Suppressor macrophage treated with lipopolysaccharide for 4 hours (primary cell): ENCODE measurements at regions not wholly inside any gene's neighbourhood (a gene's known extent, or its start where the extent isn't known, plus 50 kb on each side); places are given as distances from the start of the nearest gene placed in this dataset.
"Not testable (repeated sequence)": the region's sequence is repeated elsewhere in the genome, so short reads cannot be mapped to it uniquely, and the experiment has no call there.

Source experiments
- DNase-seq: peaks from one replicate; pipeline ENCODE4 v3.0.0-alpha.2; 2020

DNA sequence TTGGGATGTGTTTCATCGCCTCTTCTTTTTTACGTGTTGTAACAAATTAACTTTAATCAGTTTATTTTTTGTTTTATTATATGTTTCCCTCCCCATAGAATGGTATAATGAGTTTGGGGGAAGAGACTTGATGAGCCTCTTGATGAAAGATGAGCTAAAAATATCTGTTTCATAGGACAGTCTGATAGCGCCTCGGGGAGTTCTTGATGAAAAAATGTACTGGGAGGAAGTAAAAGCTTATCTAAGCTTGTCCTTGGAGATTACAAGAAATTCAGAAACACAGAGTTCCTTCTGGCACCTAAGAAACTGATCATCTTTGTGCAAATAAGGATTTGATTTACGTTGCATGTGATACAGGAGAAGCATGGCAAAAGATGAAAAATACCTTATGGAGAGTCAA is 350.2 kb upstream of the CDH8 start:
- DNase-seq, result no peak

DNA sequence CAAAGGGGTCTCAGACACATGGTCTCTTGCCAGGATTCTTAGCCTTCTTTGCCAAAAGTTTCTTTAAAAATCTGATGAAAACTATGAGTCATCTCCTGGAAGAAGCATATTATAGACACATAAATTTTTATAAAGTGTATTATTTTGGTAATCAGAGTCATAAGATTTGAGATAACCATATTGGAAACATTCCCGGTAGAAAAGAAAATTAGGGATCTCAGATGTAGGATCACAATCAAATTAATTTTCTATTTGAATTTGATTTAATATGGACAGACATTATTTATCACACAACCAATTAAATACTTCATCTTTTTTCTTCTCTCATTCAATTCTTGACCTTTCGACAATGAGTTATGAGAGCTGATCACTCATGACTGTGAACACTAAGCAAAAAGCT is 347.7 kb upstream of the CDH8 start:
- DNase-seq, result no peak

DNA sequence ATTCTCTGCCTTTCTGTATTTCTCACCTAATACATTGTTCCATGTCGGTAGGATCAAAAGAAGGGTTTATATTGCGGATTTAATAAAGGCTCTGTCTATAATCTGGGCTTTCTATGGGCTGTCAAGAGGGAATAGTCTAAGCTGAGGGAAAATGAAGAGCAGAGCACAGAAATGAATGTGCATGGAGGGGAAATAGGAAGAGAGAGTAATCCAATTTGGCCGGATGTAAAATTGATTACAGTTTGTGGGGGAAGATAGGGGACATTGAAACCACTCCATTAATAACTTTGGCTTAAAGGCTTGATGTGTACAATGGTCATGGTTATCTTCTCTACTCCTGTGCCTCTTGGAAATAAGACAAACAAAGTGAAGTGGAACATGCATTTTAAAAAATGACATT is 334.2 kb upstream of the CDH8 start:
- no peak for DNase-seq

DNA sequence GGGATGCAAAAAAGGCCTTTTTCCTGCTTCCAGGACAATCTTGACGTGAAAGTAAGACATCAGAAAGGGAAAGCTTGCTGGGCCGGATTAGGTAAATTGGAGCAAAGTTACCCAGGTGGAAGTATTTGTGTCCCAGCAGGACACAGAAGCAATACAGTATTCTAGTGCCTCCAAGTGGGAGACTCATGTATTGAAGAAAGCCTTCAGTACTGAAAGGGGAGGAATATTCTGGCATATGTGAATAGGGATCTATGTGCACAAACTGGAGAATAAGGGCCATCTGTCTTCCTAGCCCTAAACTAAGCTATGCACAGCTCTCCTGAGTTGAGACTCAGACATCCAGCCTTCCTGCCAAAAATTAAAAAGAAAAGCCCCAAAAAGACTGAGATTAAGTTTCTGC is 327.3 kb upstream of the CDH8 start:
- DNase-seq, result no peak

DNA sequence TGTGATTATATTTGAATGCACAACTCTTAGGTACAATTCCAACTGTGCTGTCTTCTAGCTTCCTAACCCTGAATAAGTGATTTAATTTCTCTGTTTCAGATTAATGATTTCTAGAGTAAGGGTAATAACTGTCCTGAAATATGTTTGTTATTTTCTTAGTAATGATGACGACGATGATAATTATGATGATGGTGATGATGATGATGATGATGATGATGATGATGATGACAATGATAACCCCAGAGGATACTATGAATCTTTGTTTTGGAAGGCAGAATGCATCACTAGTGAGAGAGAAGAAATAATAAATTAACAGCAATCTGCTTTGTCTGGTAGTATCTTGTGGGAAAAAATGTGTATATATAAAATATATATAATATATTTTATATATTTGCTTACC is 317.1 kb upstream of the CDH8 start:
- no peak for DNase-seq

DNA sequence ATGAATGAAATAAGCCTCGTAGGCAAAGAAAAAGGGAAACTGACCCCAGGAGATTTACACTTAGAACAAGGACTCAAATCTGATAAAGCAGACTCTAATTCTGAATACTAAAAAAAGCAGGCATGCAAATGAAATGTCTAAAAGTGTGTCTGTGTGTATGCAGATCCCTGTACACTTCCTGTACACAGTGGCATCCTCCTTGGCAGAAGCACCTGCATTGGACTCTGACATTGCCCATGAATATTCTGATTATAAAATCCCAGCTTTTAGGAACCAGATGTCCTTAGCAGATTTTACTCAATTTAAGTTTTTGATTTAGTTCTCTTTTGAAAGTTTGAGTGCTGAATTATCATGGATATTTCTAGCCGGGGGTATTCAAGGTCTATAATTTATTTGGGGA is 306.0 kb upstream of the CDH8 start:
- DNase-seq, result no peak

DNA sequence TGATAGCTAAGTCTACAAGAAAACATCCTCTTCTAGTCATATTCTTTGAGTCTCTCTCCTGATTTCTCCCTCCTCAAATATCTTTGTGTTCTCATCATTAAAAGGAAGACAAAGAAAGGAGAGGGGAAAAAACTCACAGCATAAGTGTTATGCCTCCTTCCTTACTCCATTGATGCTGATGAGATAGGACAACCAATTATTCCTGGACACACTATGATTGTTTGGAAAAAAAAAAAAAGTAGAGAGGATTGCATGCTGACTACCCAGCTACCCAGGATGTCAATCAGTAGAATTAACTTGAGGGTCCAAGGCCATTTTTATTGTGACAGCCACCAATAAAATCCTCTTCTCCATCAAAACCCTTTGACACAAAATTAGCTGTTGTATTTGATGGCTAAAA is 299.1 kb upstream of the CDH8 start:
- no peak for DNase-seq

DNA sequence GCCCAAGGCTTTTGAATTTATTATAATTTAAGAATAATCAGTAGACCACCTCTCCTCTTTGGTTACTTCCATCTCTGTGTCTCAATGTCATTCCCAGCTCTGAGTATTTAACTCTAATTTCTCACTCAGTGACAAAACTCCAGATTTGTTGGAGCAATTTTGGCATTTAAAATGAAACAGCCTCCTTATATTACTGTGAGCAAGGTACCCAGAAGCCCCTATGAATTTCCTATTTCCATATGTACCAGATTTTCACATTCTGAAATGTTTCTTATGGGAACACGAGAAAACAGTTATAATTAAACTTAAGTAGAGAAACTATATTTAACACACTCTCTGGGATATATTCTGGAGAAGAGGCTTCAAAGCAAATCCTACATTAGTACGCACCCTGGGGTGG is 285.4 kb upstream of the CDH8 start:
- no peak for DNase-seq

DNA sequence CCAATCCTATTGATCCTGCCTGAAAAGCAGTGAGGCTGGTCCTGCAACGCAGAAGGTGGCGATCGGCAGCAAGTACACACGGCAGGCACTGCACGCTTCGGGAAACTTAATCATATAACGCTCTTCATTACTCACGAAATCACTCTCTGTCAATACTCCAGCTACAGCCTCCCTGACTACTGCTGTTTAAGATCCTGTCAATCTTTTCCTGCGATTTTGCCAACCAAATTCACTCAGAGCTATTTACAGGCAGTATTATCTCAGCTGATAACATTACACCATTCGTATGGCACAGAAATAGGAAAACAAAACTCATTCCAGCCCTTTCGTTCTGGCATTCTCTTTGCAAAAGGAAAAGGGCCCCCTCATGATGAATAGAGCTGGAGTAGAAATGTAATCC is 262.4 kb upstream of the CDH8 start:
- DNase-seq, result no peak

DNA sequence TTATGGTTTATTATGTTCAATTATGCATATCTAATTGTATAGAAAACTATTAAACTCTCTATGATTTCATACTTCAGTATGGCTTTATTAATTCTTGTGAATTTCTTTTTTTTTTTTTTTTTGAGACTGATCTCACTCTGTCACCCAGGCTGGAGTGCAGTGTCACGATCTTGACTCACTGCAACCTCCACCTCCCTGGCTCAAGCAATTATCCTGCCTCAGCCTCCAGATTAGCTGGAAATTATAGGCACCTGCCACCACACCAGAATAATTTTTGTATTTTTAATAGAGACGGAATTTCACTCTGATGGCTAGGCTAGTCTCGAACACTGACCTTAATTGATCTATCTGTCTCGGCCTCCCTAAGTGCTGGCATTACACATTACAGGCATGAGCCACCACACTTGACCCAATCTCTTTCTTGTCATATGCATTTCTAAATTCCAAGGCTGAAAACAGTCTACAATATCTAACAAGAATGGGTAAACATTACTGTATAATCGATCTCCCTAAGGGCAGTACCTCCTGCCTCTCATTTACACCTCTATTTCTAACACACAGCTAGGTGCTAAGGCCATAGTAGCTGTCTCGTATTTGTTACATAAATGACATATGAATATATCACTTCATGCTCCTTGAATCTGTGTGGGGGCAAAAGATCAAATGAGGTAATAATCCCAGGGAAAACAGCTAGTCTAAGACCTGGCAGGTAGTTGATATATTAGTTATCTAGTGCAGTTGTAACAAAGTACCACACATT is 258.2 kb upstream of the CDH8 start:
- no peak for DNase-seq

DNA sequence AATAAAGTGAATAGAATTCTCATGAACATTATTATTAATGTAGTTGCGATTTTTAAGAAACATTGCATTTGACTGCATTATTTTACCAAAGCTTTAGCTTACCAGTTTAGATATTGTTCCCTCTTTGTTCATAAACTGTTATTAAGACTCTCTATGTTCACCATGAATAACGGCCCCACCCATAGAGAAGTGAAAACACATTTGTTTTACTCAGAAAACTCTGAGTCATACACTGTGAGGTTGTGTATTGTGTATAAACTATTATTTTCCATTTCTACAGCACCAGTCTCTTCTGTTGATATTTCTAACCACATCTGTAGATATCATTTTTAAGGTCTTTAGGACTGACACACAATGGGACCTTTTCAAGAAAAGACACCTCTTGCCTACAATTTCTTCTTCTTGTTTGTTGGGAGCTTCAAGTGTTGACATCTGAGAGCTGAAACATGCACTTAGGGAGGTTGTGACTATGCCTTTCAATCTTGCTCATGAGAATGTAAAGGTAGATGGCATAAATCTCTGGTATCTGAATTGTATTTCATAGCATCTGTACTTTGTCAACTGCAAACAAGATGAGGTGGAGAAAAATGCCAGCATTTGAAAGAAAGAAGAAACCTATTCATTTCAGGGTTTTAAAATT is 252.9 kb upstream of the CDH8 start:
- no peak for DNase-seq

DNA sequence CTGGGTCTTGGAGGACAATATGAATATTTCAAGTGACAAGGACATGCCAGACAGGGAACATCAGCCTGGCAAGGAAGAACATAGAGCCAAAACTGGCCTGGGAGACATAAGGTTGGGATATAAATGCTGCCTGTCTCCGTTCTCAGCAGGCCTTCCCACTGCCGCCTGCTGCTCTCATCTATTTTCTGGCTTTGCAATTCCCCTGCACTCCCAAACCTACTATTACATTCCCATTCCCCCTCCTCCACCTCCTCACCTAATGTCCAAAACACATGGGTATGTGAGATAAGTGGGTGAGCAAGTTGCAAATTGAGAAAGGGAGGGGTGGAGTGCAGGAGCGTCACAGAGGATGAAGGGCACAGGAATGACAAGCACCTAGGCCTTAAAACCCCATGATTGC is 244.3 kb upstream of the CDH8 start:
- DNase-seq, result no peak

DNA sequence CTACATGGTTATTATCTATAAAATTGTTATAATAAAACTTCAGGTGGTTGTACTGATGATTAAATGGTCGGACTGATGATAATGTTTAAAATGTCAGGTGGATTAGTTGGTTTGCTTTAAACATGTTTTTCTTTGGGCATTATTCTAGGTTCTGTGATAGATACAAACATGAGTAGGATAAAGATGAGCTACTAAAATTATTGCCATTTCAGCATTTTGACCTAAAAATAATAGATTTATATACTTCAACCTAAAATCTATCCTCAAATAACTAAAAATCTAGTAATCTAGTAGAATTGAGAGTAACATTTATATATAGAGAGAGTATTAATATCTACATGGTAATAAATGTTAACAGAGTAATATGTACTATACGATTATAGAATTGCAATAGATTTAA is 241.7 kb upstream of the CDH8 start:
- no peak for DNase-seq

DNA sequence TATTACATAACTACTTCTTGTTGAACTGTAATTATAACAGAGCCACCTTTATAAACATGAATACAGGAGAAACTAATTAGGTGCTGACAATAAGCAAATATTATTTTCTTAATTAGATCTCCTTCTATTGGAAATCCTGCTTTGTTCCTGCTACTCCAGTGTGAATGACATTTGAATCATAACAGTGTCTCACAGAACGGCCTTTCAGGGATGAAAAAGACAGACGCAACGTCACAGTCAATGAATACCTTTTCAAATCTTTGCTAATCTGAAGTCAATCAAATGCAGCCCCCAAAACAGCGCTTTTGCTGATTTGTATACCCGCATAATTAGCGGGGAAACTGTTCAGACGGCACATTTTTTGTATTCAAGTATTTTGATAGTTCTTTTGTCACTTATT is 240.4 kb upstream of the CDH8 start:
- no peak for DNase-seq

DNA sequence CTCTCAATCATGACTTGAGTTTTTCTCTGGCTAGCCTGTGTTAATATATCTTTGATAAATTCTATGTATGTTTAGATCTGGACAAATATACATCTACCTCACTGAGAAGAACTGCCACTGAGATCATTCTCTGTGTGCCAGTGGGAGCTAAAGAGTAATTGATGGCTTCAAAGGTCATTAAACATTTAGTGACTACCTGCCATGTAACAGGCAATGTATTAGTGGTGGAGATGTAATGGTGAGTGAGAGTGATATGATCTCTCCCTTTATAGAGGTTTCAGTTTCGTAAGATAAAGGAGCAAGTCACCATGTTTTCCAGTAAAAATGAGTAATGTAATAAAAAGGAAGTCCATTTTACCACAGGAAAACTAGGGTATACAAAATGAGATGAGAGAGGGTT is 235.8 kb upstream of the CDH8 start:
- no peak for DNase-seq

DNA sequence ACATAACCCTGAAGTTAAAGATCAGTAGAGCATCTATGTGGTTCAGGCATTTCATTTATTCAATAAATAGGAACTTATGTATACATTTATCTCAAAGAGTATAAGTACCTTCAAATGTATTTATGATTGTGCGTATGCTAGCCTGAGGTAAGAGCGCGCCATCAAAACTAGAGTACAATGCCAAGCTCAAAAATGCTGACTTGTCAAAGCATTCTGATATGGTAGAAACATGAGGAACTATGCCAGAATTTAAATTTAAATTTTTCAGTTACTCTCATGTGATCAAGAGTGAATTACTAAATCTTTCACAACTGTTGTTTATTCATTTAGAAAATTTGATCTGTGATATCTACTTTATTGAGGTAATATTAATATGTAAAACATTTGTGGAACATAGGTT is 225.5 kb upstream of the CDH8 start:
- no peak for DNase-seq

DNA sequence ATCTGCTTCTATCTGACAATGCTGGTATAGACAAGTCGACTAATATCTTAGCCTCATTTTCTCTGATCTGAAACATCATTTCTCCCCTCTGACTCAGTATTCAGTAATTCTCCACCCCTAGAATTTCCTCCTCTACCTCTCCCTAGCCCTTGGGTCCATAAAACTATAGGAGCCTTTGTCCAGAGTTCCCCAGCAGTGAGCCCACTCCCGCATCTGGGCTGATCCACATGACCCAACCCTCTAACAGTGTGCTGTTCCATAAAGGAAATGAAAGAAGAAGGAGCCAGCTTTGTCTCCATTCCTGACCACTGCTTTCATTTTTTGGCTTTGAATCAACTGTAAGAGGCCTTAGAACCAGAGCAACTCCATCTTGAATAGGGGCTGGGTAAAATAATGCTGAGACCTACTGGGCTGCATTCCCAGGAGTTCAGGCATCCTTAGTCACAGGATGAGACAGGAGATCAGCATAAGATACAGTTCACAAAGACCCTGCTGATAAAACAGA is 222.7 kb upstream of the CDH8 start:
- DNase-seq, result not testable (repeated sequence)

DNA sequence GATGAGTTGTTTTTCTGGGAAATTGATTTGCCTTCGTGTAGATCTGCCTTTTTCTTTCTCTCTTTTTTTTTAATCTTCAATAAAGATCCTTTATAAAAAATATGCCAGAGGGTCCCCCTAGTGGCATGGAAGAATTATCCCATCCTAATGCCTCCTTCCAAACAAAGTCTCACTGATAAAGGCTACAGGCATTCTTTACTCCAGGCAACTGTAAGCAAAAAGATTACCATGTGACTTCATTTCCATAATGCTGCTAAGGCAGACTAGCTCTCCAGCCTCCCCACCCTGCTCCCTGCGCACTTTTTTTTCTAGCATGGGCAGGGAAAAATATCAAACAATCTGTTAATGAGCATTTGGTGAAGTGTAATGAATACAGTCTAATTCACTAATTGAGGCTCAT is 220.2 kb upstream of the CDH8 start:
- peak; percentile 3 for DNase-seq

DNA sequence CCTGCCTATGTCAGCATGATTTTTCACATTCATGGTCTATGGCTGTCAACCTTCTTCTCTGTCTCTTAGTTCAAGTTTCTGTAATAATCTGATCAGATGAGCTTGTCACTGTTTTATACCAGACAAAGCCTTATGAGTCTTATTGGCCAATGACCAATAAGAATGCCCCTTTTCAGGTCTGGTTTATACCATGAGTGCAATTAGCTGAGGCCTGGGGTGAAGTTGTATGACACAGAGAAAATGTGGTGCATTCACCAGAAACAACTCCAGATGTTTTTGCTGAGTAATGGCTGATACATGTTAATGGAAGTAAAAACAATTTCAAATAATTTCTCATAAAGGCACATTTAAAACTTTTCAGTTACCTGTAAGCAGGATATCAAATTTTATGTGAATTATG is 218.6 kb upstream of the CDH8 start:
- DNase-seq, result no peak

DNA sequence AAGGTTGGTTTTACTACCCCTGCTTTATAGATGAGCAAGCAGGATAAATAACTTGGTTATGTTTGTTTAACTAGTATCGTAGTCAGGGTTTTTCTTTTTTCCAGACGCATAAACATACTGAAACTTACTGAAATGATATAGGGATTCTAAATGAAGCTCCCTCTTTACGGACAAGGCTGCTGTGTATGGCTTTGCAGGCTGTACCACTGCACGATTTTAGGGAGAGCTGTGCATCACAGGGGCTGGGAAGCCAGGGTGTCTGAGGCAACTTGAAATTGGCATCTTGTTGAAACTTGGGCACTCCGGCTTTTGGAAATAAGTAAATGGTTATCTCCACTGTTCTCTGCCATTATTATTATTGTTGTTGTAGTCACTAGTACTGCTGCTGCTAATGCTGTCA is 218.1 kb upstream of the CDH8 start:
- no peak for DNase-seq

DNA sequence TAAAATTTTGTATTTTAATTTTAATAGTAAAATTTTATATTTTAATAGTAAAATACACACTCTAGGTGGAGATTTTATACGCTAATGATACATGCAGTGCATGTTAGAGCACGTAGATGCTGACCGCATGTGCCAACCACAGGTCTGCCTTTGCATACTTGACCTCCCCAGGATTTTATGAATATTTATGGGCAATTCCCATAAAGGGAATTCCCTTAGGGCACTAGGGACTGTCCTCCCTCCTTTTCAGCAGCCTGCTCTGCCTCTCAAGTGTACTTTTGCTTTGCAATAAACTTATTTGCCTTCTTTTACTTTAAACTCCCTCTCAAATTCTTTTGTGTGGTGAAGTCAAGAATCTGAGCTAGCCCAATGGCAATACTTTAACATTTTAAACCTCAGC is 217.7 kb upstream of the CDH8 start:
- DNase-seq, result no peak

DNA sequence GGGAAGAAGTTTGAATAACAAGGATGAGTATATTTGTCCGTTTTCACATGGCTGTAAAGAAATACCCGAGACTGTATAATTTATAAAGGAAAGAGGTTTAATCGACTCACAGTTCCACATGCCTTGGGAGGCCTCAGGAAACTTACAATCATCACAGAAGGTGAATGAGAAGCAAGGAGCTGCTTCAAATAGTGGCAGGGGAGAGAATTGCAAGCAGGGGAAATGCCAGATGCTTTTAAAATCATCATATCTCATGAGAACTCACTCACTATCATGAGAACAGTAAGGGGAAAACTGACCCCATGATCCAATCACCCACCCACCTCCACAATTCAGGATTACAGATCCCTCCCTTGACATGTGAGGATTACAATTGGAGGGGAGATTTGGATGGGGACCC is 212.8 kb upstream of the CDH8 start:
- no peak for DNase-seq

DNA sequence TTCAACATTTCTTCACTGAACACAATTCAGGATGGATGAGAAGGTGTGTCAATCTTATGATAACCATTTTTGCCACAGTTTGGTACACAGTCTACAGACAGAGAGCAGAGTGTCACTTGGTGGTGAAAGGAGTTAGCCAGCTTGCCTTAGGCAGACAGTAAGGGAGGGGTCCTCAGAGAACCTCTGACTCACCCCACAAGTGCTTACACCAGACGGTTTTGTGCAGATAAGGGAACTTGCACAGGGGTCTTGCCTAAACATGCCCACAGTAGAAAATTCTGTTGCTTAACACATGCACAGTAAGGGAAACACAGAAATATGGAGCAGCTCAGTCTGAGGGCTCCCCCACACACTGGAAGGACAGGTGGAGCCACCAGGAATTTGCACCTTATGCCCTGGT is 204.5 kb upstream of the CDH8 start:
- DNase-seq, result no peak

DNA sequence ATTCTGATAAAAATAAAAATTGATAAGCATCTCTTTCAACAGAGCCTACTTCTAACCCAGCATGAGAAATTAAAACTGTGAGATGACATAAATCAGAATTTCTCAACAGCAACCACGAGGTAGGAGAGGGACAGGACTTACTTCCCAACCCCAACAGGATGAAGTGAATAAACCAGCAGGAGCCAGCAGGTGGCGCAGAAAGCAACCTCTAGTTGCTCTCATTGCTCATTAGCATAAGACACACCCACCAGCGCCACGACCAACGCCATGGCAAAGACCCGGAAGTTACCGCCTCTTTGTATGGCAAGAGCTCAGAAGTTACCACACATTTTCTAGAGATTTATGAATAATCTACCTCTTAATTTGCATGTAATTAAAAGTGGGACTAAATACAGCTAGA is 189.4 kb upstream of the CDH8 start:
- DNase-seq, result peak; percentile 60

DNA sequence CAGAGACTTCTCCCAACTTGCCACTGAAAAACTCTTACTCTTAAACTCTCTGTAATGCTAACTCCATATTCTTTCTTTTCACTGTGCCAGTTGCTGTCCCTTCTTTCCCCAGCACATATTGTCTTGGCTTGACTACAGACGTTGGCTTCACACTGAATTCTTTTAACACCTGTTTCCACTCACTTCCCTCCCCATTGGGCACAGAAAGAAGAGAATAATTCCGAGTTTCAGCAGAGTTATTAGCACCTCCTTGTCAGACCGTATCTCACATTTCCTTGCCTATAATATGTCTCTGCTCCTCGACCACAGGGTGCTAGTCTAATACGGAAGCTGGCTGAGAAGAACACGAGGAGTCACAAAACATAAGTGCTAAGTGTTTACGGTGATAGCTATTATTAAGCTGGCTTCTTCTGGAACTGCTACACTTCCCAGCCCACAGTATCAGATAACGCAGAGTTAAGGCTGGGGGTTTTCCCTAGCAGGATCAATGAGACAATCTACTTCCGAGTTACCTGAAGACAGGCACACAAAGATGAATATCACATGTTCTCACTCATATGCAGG is 188.5 kb upstream of the CDH8 start:
- DNase-seq, result no peak
